Epidermal melanocyte (primary cell): ENCODE measurements at regions not wholly inside any gene's neighbourhood (a gene's known extent, or its start where the extent isn't known, plus 50 kb on each side); places are given as distances from the start of the nearest gene placed in this dataset.

Source experiments
- DNase-seq: peaks from one replicate; pipeline ENCODE4 v3.0.0; 2011; ENCODE audit warnings: low spot score; ENCODE audit not compliant: insufficient read length

DNA sequence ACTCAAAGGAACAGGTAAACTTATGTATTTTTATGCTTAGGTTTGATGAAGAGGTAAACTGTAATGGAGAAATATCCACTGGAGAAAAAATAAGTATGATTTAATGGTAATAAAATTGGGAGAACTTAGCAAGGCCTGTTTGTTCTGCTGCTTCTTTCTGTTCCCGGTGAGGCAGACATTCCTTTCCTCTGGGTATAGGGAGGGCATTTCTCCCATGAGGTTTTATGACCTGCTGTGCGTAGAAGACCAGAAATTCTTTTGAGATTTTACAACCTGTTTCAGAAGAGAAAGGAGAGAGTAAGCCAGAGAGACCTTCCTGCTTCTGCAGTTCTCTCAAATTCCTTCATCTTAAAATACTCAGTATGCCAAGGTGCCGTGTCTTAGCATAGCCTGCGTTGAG is 139.4 kb upstream of the RMST start:
- no peak for DNase-seq

DNA sequence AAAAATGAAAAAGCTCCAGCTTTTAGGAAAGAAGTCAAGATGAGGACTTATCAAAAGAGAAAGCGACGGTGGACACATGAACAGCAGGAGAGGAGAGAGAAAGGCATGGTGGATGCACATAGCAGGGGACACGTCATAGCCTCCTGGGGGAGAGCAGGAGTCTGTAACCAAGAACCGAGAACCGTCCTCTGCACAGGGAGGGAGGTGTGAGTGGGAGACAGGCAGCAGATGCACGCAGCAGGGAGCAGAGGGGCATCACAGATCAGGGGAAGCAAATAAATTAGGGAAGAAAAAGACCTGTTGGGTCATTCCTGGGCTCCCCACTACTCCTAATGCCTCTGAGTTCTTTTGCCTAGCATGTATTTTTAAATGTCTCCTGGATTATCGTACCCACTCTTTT is 138.1 kb upstream of the RMST start:
- DNase-seq = no peak

DNA sequence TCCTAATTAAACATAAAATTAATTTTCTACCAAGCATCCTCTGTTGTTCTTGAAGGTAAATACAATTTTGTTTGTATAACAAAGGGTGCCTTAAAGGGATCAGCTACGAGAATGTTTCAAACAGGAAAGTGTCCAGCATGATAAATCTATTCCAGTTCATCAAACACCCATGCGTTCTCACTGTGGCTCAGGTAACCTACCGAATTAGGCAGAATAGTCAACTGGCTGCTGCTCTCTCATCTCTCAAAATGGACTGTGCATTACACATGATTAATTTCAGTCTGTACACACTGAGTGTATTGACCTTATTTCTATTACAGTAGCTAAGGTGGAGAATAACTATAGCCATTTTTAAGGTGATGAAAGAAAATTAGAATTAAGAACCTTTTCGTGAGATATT is 127.5 kb upstream of the RMST start:
- no peak for DNase-seq

DNA sequence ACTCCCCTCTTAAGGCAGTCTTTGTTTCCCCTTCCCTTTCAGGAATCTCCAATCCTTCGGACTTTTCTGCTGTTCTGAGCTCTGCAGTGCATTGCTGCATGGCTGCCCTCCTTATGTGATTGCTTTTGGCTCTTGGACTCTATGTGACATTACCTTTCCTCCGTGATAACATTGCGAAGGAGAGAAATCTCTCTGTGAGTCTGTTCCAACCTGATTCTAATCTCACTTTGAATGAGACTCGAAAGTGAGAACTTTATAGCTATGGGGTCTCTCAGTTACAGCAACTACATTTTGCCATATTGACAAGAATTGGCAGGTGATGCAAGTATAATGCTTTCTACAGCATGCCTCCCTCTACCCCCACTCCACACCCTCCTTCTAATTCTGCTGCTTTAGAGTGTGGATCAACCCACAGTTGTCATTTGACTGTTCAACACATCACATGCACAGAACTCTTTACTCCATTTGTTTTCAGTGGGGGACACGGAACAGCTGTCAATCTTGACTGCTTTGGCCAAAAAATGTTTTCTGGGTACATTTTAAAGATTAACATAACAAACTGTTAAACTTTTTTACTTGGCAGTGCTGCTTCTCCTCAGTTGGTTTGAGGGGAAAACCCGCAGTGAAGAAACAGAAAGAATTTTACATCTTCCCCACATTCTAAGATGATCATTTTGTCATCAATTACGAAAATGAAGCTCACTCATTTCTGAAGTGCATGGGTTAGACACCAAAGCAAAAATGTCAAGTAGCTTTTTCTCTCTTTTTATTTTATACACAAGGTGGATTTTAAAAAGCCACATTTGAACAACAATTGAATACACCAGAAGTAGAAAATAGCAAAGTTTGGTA is 125.5 kb upstream of the RMST start:
- DNase-seq = no peak

DNA sequence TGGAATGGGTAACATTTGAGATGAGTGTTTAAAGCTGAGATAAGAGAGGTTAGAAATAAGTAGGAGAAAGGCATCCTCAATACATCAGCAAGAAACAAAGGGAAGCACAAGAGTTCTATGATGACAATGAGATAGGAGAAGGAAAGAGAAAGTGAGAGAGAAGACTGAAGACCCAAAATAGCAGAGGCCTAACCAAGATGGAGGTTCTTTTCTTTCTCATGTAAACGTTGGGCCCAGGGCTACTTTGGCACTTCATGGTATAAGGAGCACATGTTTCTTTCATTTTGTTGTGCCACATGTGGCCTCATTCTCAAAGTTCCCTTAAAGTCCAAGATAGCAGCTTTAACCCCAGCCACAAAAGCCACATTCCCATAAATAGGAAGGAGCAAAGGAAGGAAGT is 120.5 kb upstream of the RMST start:
- DNase-seq = no peak

DNA sequence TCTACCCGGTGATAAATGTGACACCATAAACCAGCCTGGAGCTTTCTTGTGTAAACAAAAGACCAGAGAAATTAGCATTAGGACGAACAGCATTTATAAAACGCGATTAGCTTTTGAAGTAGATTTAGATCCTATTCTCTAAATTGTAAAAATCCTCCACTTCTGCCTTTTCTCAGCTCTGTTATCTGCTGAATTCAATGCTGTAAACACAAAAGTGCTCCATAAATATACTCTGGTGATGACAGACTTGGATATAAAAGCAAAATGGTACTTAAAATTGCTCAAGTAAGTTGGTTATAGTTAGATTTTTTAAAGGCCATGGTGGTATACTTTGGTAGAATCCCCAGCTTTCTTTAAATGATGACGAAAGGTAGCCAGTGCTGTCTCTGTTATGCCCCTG is 114.6 kb upstream of the RMST start:
- no peak for DNase-seq

DNA sequence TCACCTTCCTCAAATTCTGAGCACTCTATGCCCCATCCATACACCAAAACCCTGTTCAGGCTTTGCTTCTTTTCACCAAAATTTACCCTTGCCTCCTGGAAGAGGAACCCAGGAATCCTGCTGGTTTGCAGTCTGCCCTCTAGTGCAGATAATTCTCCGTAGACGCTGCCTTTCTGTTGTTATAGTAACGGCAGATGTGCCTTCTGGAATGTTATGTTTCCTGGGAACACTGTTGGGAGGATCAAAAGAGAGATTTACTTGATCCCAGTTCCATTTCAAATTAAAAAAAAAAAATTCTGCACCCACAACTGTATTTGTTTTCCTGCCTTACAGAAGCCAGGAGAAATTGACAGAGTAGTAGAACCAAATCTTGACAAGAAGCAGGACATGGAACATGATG is 104.2 kb upstream of the RMST start:
- DNase-seq = no peak

DNA sequence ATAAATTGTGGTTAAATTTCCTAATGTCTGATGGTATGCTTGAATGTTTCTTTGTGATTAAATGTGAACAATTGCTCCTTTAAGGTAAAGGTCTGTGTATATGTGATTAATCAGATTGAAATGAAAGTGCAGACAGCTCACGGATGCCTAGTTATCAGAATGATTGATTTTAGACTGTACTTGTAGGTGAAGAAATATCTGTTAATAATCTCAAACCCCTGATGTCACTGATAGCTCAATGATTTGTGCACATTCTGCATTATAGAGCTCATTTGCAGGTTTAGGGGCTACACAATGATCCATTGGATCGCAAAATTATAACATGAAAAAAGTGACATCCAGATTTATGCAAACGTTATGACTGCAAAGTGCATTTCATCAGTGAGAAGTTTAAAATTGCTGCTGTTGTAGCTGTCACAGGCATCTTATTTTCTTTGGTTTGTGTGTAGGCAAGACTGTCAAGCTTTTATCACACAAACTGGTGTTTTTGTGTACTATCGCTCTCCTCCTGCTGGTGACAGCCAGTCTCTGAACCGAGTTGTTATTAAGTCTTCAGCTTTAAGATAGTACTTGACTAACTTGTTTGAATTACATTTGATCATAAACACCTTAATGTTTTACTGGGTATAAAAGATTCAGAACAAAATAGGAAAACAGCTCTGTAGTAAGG is 103.4 kb upstream of the RMST start:
- no peak for DNase-seq

DNA sequence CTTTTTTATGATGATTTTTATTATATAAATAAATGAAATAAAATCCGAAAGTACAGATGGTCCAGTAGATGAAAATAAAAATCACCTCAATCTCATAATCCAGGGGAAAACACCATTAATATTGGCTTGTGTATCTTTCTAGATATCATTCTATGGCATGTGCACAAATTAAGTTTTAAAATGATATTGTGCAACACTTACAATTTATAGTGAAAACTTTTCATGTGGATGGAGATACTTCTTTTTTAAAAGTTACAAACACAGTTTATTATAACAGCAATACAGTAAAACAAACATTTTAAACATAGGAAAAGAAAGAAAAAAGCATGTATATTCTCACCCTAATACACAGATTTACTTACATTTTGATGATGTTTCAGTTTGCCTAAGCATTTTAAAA is 98.9 kb upstream of the RMST start:
- DNase-seq = no peak

DNA sequence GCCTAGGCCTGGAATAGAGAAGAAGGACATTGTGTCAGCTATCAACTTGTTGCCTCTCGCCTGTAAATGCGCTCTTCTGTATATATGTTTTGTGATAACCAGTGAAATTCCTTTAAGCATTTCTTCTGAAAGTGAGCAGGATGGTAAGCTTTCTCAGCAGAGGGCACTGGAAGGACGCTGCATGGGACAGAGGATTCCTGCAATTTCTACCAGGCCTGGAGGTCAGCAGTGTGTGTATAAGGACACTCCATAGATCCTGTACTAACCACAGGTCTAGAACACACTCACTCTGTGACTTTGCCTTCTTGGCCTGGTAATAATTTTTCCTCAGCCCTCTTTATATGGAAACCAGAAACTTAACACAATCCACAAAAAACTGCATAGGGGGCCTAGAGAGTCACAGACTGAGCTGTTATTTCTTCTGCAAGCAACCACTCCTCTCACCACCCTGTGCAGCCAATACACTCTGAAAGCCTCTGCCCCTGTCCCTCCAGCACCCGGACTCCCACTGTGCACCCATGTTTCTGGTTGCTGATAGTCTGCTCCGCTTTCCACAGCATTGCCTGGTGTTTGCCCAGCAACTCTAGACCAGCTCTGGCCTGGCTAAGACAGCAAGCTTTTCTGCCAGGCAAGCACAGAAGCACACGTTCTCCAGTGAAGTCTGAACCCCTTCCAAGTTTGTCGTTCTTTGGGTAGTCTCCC is 94.0 kb upstream of the RMST start:
- no peak for DNase-seq

DNA sequence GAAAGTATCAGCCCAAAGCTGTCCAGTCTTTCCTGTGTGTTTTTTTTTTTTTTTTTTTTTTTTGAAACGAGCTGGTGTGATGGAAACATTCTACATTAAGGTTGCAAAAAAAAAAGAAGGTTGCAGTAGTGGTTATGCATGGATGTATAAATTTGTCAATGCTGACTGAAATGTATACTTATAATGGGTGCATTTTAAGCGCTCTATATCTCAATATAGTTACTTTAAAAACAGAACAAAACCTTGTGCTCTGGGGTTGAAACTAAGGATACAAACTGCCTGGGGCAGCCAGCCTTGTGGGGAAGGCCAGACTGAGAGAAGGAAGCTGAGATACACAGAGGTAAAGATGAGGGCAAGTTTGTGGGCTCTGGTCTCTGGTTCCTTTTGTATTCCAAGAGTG is 87.3 kb upstream of the RMST start:
- DNase-seq = no peak

DNA sequence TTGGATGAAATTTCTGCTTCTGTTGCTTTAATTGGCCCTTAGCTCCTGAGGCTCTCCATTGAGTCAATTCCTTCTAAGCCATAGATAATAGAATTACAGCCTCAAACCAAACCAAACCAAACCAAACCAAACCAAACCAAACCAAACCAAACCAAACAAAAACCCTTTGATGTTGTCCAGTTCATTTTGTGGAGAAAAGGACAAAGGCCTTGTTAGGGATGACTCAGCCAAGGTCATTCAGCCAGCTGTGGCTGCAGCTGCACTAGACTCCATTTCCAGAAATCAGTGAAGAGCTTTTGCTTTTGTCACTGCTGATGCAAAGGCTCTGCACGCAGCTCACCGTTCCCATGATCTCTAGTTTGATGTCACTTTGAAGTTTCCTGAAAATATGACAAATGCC is 82.2 kb upstream of the RMST start:
- no peak for DNase-seq

DNA sequence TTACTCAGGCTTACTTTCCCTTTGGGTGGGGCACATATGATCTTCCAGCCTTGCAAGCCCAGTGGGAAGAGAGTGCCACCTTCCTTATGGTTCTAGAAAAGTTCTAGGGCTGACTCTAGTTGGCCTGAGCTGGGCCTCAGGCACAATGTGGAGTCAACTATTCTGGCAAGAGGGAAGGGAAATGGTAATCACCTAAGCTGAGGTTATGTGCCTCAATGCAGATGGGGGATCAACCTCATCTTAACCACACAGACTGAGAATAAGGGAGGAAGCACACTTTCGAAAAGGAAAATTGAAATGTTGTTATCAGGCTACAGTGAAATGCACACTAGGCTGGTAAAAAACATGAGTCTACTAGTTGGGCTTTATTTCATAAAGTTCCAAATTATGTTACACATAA is 77.5 kb upstream of the RMST start:
- DNase-seq = no peak

DNA sequence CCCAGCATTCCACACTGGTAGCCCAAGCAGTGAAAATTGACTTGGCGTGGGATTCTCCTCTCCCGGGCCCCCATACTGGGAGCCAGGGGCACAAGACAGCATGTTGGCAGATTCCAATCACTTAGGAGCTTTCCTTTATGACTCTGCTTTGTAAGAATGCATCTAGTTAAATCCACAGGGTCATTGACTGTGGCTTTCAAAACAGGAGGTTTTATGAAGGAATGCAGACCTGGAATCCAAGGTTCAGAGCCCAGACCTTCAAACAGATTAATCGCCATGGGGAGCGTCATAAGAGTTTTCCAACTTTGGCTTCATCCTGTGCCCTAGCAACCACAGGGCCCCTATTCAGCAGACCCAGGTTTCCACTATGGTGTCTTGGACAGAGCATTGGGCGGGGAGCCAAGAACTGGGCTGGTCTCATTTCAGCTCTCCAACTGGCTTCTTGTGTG is 76.4 kb upstream of the RMST start:
- no peak for DNase-seq

DNA sequence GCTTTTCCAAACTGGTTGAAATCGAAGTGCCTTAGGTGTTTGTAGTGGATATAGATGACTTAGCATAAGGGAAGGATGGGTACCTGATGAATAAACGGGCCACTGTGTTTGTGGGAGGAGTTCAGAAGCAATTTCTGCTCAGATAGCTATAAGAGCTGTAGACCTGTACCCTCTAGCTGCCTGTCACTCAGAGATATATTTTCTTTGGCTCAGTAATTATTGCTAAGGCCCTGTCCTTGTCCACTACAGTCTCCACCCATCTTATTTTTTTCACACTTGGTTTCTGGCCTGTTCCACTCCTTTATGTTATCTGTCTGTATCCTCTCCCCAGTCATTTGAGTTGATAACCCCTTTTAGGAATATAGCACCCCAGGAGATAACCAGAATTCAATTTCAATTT is 74.8 kb upstream of the RMST start:
- DNase-seq = no peak

DNA sequence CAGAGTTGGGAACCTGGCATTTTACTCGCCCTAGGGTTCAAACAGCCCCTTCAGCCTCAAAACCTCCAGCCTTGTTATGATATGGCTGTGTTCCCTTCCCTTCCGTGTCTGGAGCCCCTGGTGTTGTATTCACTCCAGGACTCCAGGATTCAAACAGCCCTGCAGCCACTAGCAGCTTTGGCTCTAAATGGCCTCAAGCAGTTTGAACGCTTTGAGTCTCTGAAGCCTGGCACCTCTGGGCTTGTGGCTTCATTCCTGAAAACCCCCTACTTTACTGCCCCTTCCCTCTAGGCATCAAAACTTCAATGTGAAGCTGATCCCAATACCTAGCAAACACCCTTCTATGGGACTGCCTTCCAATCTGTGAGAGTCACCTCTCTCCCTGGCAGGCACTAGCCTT is 67.9 kb upstream of the RMST start:
- no peak for DNase-seq

DNA sequence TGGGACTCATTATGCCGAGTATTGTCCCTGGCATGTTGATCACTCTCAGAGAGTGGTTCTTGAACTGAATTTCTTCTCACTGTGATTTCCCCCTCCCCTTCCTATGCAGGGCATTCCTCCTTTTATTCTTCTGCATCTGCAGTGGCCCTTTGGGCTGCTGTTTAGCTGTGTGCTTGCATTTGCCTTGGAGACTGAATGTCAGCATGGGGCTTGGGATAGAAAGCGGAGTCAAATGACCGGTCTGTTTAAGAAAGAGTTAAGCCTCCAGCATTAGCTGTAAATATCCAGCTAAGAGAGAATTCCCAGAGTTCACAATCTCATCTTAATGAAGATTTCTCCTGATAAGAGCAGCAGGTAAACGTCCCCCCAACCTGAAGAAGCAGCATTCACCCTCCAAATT is 65.6 kb upstream of the RMST start:
- DNase-seq = no peak

DNA sequence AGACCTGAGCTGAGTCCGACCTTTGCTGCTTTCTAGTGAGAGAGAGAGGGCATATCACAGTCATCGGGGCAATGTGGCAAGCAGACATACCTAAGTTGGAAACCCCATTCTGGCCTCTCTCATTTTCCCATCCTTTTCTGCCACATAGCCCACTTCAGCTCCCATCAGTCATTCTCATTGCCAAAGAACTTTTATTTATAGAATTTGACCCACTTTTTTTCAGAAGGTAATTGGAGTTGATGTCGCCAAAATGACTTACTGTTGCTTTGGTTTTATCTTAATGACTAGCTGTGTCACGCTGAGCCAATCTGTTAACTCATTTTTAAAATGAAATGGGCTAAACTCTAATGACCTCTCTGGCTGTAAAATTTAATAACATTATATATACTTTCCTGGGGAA is 63.9 kb upstream of the RMST start:
- no peak for DNase-seq

DNA sequence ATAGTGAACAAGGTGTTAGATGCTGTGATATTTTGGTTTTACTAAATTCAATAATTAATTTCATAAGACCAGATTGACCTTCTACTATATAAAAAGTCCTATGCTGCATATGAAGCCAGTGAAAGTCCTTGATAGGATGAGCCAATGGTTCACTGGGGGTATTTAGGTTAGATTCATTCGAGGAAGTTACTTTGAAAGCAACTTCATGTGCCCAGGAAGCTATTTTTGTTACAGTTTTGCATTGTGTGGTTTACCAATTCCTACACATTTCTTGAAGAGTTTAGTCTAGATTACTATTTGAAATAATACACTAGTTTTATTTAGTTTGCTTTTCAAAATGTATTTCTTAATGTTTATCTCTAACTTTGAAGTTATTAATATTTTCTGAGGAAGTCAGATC is 58.5 kb upstream of the RMST start:
- no peak for DNase-seq

DNA sequence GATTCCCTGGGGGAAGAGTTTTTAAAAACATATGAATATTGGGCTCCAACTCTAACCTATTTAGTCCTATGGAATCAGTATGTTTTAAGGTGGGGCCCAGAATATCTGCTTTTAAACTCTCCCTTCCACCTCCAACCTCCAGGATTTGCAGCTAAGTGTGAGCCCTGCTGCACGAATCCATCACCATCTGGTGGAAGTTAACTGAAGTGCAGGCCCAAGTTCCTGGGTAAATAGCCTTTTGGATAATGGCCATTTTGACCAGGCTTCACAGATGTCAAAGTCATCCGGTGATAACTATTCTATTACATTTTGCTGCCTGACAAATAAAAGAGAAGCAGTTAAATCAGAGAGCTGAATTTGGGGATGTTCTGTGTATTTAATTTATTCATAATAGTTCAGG is 58.1 kb upstream of the RMST start:
- no peak for DNase-seq

DNA sequence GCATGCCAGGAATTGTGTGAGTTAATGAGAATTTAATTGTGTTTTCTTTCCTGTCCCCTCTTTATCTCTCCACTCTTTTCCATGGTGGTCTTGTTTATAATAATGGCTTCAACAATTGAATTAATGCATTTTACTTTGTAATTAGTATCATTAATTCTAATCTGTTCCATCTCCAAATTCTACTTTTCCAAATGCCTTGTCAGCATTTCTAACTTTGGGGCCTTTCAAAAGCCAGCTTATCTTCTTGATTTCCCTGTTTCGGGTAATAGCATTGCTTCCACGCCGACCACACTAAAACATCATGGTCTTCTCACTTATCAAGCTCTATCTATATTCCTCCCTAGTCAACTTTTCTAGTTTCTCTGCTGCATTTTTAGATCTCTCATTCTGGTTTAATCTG is 54.2 kb upstream of the RMST start:
- no peak for DNase-seq

DNA sequence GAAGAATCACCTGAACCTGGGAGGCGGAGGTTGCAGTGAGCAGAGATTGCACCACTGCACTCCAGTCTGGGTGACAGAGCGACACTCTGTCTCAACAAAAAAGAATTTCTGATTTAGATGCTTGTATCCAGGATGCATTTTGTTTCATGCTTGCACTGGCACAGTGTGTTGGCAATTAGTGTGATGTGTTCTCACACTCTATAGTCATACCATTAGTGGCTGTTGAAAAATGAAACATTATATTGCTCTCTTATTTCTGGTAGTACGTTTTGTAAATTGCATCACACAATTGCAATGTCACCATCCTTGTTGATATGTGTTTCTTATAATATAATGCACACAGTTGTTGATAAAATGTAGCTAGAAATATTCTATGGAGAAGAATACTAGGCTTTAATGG is 51.3 kb upstream of the RMST start:
- no peak for DNase-seq
